ENCODE measurements at regions not wholly inside any gene's neighbourhood (a gene's known extent, or its start where the extent isn't known, plus 50 kb on each side); places are given as distances from the start of the nearest gene placed in this dataset.
"Not testable (repeated sequence)": the region's sequence is repeated elsewhere in the genome, so short reads cannot be mapped to it uniquely, and the experiment has no call there.

GRCh38 chr4:112708772-112709171, 71.8 kb downstream of the LARP7 start:
- DNase-seq (ENCODE audit: low read depth in 4 of 4, low spot score in 1 of 4) = no peak

- DNase-seq (ENCODE audit: low read depth in 4 of 4, low spot score in 1 of 4) = no peak
Observed at GRCh38 chr4:112714922-112715901, 78.3 kb downstream of the LARP7 start.

GRCh38 chr4:112717856-112718255, 80.9 kb downstream of the LARP7 start:
- DNase-seq (ENCODE audit: low read depth in 4 of 4, low spot score in 1 of 4) = no peak

GRCh38 chr4:112721627-112722026, 84.7 kb downstream of the LARP7 start:
- DNase-seq (ENCODE audit: low read depth in 4 of 4, low spot score in 1 of 4) = no peak

- DNase-seq (ENCODE audit: low read depth in 4 of 4, low spot score in 1 of 4) = no peak
Observed at GRCh38 chr4:112726041-112726440, 89.1 kb downstream of the LARP7 start.

GRCh38 chr4:112727728-112728127, 90.8 kb downstream of the LARP7 start:
- not testable (repeated sequence) for DNase-seq (ENCODE audit: low read depth in 4 of 4, low spot score in 1 of 4)

- no peak for DNase-seq (ENCODE audit: low read depth in 4 of 4, low spot score in 1 of 4)
Observed at GRCh38 chr4:112731715-112732114, 94.8 kb downstream of the LARP7 start.

GRCh38 chr4:112732142-112732541, 95.2 kb downstream of the LARP7 start:
- DNase-seq (ENCODE audit: low read depth in 4 of 4, low spot score in 1 of 4) = no peak

GRCh38 chr4:112735474-112735951, 98.6 kb downstream of the LARP7 start:
- DNase-seq (ENCODE audit: low read depth in 4 of 4, low spot score in 1 of 4) = no peak

- no peak for DNase-seq (ENCODE audit: low read depth in 4 of 4, low spot score in 1 of 4)
Observed at GRCh38 chr4:112736718-112737135, 99.8 kb downstream of the LARP7 start.

GRCh38 chr4:112739442-112739841, 102.5 kb downstream of the LARP7 start:
- DNase-seq (ENCODE audit: low read depth in 4 of 4, low spot score in 1 of 4) = no peak

GRCh38 chr4:112747036-112747435, 110.1 kb downstream of the LARP7 start:
- no peak for DNase-seq (ENCODE audit: low read depth in 4 of 4, low spot score in 1 of 4)

GRCh38 chr4:112748352-112748878, 111.5 kb downstream of the LARP7 start:
- DNase-seq (ENCODE audit: low read depth in 4 of 4, low spot score in 1 of 4) = no peak

GRCh38 chr4:112750749-112751148, 113.8 kb downstream of the LARP7 start:
- DNase-seq (ENCODE audit: low read depth in 4 of 4, low spot score in 1 of 4) = not testable (repeated sequence)

GRCh38 chr4:112751447-112751846, 114.5 kb downstream of the LARP7 start:
- DNase-seq (ENCODE audit: low read depth in 4 of 4, low spot score in 1 of 4) = no peak

- no peak for DNase-seq (ENCODE audit: low read depth in 4 of 4, low spot score in 1 of 4)
Observed at GRCh38 chr4:112752061-112752460, 115.1 kb downstream of the LARP7 start.

- DNase-seq (ENCODE audit: low read depth in 4 of 4, low spot score in 1 of 4) = no peak
Observed at GRCh38 chr4:112752510-112752909, 115.6 kb downstream of the LARP7 start.

GRCh38 chr4:112753333-112753732, 116.4 kb downstream of the LARP7 start:
- no peak for DNase-seq (ENCODE audit: low read depth in 4 of 4, low spot score in 1 of 4)

GRCh38 chr4:112759313-112759712, 122.4 kb downstream of the LARP7 start:
- DNase-seq (ENCODE audit: low read depth in 4 of 4, low spot score in 1 of 4) = no peak

- no peak for DNase-seq (ENCODE audit: low read depth in 4 of 4, low spot score in 1 of 4)
Observed at GRCh38 chr4:112765317-112765974, 128.5 kb downstream of the LARP7 start.

- no peak for DNase-seq (ENCODE audit: low read depth in 4 of 4, low spot score in 1 of 4)
Observed at GRCh38 chr4:112766422-112766821, 129.5 kb downstream of the LARP7 start.

- DNase-seq (ENCODE audit: low read depth in 4 of 4, low spot score in 1 of 4) = no peak
Observed at GRCh38 chr4:112767386-112767785, 130.4 kb downstream of the LARP7 start.

Data from stimulated activated CD4-positive, alpha-beta T cell treated with anti-CD3 and anti-CD28 coated beads, Interleukin-1b, Interleukin-23, amount 100 ng/mL, for 24 hours (primary cell).